ENCODE measurements at regions not wholly inside any gene's neighbourhood (a gene's known extent, or its start where the extent isn't known, plus 50 kb on each side); places are given as distances from the start of the nearest gene placed in this dataset.

GRCh38 chr17:37825851-37826250, 81.0 kb upstream of the HNF1B start (continued):
- TF ChIP-seq NFE2L2 (IDR thresholded peaks at IDR 0.05; ENCODE audit: low read depth, low read length) (no peak), SMC3 (IDR thresholded peaks at IDR 0.05; ENCODE audit: low read depth, low read length) (no peak), CHD1 (IDR thresholded peaks at IDR 0.05; ENCODE audit: low read depth, low read length) (no peak), MAFK (IDR thresholded peaks at IDR 0.05; ENCODE audit: low read depth, low read length) (no peak)
- TF ChIP-seq, protein P1, sequence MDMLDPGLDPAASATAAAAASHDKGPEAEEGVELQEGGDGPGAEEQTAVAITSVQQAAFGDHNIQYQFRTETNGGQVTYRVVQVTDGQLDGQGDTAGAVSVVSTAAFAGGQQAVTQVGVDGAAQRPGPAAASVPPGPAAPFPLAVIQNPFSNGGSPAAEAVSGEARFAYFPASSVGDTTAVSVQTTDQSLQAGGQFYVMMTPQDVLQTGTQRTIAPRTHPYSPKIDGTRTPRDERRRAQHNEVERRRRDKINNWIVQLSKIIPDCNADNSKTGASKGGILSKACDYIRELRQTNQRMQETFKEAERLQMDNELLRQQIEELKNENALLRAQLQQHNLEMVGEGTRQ (IDR thresholded peaks at IDR 0.05; ENCODE audit: low read depth, low read length): no peak
